Activated T-cell treated with anti-CD3 and anti-CD28 coated beads for 4 hours (primary cell): ENCODE measurements at regions not wholly inside any gene's neighbourhood (a gene's known extent, or its start where the extent isn't known, plus 50 kb on each side); places are given as distances from the start of the nearest gene placed in this dataset.
"Not testable (repeated sequence)": the region's sequence is repeated elsewhere in the genome, so short reads cannot be mapped to it uniquely, and the experiment has no call there.

Experiments used
- DNase-seq: peaks from one replicate; pipeline ENCODE4 v3.0.0-alpha.2; 2020

DNA sequence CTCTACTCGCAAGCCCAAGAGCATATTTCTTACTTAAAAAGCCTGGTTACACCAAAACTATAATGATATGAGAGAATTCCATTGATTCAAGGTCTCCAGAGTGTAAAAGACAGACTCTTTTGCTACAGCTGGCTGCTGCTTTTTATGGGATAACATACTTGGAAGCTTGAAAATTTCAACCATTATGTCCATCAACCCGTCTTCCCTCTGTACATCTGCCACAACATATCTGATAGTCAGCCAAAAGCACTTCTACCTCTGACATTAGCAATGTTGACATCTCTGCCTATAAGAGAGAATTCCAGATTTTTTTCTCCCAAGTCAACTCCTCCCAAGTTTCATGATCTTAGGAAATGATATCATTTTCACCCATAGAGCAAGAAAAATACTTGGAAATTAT lies 54.4 kb upstream of the IQCM start:
- no peak for DNase-seq

DNA sequence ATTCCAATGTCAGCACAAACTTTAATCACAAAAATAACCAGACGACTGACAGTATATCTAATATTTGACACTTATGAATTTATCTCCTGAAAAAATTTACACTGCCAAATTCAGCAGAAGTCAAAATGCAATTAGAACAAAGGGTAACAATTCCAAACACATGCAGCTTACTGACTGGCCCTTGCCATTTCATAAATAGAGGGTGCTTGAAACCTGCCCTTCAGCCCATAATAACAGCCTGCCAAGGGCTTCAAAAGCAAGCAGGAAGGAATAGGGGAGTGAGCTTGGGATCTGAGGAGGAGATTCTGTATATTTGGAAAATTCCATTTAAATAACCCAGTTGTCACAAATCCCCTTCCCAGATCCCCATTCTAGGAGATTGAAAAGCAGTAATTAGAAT lies 66.1 kb upstream of the IQCM start:
- DNase-seq = no peak

DNA sequence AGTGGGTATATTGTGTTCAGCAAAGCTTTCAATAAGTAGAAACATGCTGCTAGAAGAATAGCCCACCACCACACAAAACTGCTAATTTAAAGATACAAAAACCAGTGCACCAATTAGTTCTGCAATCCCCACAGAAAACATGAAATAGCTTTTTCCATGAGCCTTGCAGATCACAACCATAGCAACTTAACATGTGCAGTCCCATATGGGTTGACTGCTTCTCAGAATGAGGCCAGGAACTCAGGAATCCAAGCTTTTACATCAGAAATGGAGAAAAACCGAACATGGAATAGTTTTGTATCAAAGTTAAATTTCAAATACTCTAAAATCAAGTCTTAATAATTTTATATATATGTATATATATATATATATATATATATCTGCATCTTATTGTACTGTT lies 66.6 kb upstream of the IQCM start:
- no peak for DNase-seq

DNA sequence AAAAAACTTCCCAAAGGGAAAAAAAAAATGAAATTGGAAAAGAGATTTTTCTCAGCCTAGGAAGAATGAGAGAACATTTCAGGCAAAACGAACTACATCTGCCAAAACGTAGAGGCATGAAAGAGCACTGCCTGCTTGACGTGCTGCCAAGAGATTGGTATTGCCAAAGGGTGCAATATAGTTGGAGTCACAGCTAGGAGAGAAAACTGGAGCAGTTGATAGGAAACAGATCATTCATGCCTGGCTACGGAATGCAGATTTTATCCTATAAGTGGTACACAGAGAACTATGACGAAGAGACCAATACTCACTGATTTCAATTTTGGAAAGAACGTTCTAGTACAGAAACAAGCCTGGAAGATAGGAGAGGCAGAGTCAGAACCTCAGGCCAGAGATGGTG lies 68.4 kb upstream of the IQCM start:
- DNase-seq = no peak

DNA sequence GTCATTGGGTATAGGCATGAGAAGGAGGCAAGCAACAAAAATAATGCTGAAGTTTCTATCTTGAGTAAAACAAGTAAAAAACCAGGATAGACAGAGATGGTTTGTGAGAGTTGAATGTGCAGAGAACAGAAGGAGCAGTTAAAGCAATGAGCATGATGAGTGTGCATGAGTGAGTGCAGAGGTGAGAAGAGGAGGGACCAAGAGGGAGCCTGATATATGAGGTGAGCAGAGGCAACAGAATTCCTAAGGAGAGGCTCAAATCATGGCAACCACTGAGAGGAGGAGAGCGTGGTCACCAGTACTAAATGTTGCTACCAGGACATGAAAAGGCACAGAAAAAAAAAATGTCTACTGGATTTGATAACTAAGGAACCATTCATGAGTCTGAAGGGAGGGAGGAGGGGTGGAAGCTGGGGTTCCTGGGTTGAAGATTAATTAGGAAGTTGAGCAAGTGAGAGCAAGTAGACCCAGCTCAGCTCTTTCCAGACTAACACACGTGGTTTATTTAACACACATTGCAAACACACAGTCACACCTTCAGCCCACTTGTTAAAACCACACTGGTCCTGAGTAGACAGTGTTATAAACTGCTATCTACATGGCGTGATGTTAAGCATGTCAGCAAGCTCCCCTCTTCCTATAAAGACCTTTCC lies 69.0 kb upstream of the IQCM start:
- no peak for DNase-seq

DNA sequence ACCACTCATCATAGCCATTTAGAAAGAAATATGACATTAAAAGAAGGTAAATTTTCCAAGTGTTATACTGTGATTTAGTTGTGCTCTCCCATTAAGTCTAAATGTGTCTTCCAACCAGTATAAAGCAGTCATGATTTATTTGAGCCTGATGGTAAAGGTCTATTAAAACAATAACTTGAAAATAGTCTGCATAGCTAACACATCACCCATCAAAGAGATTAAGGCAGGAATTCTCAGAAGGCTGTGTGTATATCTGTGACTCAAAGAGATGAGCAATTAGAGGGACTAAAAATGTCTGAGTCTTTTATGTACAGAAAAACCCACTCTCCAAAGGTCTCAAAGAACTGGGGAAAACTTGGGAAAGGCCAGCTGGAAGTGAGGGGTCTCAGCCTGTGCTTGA lies 70.3 kb upstream of the IQCM start:
- no peak for DNase-seq

DNA sequence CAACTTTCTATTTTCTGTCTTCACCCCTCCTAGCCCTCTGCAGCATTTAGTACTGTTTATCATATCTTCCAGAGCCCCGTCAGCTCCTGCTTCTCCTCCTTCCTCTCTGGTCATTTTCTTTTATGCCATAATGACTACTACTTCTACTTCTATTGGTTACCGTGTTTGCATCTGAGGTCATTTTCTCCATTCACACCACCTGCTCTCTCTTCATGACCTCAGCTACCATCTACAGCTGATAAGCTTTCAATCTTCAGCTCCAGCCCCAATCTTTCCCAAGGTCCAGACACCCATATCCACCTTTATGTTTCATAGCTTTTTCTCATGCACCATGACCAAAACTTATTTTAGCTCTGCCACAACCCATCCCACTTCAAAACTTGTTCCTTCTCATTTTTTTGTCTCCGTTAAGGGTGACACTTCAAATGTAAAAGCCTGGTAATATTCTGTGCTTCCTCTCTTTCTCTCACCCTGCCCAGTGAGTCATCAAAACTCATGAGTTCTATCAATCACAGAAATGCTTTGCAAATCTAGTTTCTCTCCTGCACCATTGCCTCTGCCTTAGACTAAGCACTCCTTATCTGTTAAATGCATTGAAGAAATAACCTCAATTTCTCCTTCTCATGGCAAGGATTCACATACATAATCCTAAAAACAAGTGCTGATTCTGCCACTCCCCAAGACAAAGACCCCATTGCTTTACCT lies 71.3 kb upstream of the IQCM start:
- DNase-seq = no peak

DNA sequence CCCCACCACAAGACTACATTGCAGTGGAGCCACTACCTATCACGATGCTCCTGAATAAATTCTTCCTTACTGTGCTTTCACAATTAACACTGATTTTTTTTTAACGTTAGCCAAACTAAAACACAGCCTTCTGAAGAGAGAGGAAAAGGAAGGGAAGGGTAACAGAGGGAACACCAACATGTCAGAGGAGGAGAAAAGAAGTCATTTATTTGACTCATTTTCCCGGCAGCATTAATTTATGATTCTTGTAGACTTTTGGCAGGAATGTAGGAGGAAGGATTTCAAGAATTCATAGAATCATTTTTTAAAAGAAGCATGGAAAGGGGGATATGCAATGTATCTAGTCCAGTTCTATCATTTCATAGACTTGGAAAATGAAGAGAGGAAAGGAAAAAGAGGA lies 74.3 kb upstream of the IQCM start:
- no peak for DNase-seq

DNA sequence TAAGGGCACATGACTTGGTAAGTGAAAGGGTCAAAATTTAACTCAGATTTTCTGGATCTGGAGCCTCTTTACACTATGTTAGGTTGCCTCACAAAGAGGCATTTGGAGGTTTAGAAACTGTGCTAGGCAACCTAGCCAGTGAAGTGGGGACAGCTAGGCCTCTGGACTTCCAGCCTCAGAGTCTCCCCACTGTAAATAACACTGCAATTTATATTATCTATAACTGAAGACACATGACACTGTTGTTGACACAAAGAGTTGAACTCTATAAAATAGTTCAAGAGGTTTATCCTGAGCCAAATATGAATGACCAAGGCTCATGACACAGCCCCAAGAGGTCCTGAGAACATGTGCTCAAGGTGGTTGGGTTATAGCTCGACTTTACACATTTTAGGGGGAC lies 74.9 kb upstream of the IQCM start:
- no peak for DNase-seq

DNA sequence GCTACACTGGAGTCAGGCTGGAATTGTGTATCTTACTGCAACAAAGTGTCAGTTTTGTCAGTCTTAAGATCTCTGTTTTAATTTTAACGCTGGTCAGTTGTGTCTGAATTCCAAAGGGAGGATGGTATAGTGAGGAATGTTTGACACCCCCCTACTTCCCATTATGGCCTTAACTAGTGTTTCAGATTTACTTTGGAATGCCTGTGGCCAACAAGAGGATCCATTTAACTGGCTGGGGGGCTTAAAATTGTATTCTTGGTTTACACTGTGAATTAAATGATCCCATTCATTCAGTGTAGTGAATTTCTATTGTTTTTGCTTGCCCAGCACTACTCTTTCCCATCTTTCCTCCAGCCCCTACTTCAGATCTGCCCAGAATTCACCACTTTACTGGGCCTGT lies 75.8 kb upstream of the IQCM start:
- no peak for DNase-seq

DNA sequence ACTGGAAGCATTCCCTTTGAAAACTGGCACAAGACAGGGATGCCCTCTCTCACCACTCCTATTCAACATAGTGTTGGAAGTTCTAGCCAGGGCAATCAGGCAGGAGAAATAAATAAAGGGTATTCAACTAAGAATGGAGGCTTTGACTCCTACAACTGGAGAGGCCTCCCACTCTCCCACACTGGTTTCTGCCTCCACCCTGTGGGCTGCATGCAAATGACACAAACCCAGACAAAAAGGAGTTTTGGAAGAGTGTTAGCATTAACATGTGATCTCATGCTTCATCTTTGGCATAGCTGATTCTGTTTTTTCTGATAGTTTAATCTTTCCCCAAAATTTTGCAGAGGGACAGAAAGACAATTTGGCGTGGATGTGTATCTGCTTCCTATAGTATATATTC lies 80.8 kb upstream of the IQCM start:
- no peak for DNase-seq

DNA sequence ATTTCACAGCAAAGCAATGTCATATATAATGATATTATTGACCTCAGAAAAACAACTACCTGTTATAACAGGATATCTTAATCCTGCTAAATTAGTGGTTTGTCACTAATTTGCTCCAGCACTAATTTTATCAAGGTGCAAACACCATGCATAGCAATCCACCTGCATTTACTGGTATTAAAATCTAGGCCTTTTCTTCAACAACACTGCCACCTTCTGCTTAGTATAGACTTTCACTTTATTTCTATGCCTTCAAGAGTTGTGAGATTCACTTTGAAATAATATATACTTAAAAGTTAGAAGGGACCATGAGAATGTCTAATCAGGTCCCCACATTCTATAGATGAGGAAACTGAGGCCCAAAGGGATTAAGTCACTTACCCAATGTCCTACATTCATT lies 82.1 kb upstream of the IQCM start:
- no peak for DNase-seq

DNA sequence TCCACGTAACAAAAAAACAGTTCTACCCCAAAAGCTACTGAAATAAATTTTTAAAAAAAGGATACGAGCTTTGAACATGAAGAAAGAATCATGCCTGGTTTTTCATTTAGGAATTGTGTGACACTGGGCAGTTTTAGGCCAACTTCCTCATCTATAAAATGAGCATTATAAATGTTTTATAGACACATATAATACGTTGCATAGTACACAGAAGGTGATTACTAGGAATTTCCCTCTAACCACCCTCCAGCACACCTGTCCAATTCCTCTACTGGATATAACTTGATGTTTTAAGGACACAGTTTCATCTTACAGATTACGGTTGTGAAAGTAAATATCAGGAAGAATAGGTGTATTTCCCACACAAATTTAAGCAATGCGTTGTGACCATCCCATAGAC lies 85.5 kb upstream of the IQCM start:
- DNase-seq = no peak

DNA sequence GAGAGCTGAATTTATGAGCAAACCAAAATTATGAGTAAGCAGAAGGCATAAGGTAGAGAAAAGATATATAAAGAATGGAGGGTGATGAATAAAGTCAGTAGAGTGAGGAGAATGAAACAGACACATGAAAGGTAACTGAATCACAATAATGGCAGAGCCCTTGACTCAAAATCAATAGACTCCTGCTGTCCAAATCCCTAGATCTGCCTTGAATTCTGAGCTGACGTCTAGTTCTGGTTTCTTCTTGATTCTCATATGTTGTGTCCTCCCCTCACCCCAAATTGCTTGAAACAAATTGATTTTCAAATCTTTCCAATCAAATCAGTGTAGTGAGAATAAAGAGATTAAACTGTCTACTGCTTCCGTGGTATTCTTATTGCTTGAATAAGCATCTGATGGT lies 86.6 kb upstream of the IQCM start:
- DNase-seq = no peak

DNA sequence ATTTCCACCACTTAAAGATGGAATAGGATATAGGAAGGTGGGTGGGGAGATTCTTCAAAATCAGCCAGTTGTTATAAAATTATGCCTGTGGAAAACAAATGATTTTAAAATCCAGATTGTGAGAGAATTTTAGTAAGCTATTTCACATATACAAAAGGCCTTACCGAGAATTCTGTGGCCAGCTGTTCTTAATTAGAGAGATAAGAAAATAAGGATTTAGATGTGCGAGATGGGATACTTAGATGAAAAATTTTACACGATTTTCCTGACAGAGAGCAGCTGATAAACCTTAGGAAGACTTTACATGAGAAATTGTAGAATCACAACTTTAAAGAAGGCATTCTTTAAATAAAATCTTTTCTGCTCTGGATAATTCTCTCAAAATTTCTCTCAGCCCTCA lies 94.5 kb upstream of the IQCM start:
- no peak for DNase-seq

DNA sequence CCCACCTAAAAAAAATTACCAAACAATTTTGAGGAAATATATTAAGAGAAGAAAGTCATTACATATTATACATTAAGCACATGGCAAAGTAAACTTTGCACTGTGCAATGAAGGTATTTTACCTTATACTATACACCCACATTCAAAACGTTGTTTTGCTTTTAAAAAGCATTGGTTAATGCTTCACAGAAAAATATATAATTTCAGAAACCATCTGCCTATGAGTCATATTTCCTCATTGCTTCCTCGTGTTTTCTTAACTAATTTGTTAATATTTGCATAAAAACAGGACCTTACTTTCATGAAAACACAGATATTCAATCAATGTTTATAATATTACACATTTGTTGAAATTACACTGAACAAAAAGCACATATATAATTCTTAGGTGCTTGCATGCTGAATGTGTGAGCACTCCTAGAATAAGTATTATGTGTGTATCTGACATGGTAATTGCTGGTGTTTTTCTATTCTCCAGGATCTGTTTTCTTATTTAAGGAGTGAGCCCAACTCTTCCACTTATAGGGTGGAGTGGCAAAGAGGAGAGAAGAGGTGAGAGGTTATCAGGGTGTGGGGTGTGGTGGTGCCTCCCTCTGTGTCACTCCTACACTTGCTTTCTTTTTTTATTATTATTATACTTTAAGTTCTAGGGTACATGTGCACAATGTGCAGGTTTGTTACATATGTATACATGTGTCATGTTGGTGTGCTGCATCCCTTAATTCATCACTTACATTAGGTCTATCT lies 95.1 kb upstream of the IQCM start:
- DNase-seq = no peak

DNA sequence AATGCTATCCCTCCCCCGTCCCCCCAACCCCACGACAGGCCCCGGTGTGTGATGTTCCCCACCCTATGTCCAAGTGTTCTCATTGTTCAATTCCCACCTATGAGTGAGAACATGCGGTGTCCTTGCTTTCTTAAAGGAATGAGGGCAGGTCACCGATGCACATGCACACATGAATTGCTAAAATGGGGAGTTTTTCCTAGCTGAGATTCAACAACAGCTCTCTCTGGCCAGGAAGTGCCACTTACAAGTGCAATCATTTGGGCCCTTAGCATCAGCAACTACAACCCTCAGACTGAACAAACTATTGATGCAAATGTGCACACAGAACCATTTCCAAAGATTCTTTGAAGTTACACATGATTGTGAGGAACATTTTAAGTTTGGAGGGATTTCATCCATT lies 95.7 kb upstream of the IQCM start:
- no peak for DNase-seq

DNA sequence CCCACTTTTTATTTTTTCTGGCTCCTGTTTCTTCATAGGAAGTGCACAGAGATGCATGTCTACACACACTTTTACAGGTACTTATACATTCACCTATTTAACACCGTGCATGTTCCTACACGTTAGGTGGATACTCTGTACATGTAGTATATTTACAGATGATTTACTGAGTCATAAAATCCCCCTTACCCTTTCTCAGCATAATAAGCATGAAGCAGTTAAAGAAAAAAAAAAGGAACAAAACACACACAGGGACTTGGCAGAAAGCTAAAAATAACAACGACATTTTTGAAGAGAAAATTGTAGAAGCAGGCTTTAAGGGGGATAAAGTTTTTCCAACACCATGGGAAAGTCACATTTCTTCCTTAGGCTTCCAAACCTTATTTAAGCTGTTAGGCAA lies 96.4 kb upstream of the IQCM start:
- DNase-seq = no peak

DNA sequence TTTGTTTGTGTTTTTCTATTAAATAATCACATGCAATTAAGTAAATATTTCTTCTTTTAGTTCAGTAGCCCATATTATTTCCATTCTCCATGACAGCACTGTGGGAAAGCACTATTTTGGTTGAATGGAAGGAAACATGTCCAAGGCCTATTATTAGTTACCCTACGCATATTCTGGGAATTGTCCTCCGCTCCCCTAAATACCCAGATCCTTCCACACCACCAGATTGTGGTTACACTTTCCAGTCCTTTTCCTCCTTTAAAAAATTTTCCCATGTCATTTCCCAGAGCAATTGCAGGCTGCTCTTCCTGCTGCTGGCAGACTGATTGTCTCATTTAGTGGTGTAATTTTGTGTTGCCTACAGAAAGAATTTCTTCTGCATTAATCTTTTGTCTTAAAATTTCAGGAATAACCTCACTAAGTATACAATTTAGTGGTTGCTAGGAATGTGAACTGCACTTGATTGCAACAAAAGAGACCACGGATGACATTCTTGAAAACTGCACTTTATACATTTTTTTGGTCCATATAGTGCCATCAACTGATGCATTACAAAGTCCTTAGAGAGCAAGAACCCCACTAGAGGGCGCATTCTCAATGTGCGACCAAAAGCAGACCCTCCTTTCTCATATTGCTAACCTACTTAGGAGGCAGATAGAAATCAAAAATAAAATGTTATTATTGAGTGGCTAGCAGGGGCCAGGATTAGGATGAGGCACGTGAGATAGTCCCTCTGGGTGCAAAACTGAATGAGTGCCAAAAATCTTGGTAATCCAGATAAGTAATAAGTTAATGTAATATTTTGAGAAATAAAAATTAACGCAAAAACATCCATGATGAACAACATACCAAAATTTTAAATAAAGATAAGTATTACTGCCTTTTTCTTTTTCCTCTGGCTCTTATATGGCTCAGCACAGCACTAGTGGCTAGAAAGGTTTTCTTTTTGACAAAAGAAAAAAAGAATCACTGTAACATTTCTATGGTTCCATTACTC lies 98.8 kb upstream of the IQCM start:
- no peak for DNase-seq

DNA sequence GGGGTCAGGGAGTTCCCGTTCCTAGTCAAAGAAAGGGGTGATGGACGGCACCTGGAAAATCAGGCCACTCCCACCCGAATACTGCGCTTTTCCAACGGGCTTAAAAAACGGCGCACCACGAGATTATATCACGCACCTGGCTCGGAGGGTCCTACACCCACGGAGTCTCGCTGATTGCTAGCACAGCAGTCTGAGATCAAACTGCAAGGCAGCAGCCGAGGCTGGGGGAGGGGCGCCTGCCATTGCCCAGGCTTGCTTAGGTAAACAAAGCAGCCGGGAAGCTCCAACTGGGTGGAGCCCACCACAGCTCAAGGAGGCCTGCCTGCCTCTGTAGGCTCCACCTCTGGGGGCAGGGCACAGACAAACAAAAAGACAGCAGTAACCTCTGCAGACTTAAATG lies 100.1 kb upstream of the IQCM start:
- DNase-seq = not testable (repeated sequence)

DNA sequence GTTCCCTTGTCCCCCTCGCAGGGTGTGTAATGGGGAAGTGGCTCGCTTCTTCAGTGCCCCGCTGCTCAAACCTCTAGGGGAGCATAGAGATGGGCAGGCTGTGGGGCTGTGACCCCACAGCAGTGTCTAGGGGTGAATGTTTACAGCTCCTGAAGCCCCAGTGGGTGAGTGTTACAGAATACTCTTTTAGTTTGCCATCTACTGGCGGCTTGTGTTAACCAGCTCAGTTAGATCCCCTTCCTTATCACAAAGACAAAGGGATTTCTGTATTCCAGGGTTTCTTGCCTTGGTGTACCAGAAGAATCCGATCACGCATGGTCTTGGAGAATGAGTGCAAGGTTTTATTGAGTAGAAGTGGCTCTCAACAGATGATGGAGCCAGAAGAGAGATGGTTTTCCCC lies 108.1 kb upstream of the IQCM start:
- no peak for DNase-seq

DNA sequence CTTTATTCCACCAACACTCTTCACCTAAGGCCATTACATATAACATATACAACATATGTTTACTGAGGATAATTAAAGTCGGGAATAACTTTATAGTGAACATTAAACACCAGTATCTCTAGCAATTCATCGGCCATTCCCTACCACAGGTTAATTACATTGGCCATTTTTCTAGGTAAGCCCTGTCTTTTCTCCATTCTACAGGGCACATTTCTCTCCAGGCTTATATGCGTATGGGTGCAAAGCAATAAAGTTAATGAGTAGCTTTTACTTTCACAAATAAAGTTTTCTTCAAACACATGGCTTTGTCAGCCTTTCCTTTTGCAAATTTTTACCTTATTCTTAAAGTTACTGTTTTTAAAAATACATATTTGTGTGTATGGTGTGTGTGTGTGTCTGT lies 111.9 kb upstream of the IQCM start:
- no peak for DNase-seq

DNA sequence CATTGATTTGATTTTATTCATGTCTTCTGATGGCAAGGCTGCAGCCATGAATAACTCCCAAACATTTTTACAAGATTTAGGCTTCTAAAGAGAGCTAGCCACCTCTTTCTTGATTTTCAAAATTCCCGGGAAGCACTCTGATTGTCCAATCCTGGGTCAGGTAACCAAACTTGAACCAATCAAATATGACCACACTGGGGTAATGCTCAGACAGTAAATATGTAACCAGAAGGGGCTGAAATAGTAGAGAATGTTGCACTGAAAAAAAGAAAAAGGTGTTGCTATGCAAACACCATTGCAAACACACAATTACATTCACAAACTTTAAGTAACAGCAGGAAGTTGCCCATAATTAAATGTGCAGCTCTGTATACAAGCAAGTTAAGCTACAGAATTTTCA lies 112.9 kb upstream of the IQCM start:
- no peak for DNase-seq
